HG03064 (cell line): ENCODE measurements at regions not wholly inside any gene's neighbourhood (a gene's known extent, or its start where the extent isn't known, plus 50 kb on each side); places are given as distances from the start of the nearest gene placed in this dataset.

Experiments
- ATAC-seq: cut with Tn5 transposase; IDR thresholded peaks from one replicate; pipeline ENCODE4 v1.9.1; 2021; ENCODE audit warnings: low read depth; ENCODE audit not compliant: unreplicated experiment

DNA sequence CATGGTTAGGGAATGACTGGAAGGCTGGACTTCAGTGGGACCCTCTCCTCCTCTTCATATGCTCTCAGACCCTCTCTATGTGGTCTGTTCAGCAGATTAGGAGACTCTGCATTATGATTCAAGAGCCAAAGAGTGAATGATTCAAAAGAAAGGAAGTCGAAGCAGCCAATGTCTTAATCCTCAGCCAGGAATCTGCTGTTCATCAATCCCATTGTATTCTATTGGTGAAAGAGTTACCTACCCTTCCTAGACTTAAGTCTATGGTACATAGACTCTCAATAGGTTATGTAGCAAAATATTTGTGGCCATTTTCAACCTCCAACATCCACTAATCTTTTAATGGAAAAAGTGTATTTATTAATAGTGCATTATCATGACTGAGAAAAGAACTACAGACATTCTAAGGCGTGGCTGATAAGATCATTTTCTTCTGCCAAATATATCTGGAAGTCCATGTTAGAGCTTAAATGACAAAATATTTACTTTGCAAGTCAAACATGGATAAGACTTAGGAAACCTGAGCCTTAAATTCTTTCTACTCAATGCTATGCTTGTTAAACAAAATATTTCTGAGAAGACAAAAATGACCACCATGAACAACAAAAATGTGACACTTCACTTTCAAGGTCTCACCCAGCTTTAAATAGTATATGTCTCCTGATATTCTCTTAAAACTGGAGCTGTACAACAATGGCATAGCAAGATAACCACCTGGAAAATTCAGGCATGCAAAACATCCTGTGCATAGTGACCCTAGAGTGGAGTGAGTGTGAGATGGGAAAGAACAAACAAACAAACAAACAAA, 1100.6 kb downstream of the GALC start:
- no peak for ATAC-seq

DNA sequence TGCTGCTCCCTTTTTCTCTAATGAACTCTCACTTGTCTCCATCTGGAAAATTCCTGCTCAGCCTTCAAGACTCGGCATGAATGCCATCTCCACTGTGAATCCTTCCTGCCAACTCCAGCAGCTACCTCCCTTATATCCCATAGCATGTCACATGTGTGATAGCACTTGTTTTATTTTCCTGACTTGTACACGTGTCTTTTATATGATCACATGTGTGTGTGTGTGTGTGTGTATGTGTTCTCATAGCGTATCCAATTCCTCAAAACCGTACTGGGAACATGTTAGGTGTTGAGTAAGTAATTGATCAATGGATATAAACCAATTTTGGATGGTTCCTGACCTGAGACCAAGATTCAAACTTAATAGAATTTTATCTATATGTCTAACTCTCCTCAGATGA, 1107.7 kb downstream of the GALC start:
- ATAC-seq: no peak

DNA sequence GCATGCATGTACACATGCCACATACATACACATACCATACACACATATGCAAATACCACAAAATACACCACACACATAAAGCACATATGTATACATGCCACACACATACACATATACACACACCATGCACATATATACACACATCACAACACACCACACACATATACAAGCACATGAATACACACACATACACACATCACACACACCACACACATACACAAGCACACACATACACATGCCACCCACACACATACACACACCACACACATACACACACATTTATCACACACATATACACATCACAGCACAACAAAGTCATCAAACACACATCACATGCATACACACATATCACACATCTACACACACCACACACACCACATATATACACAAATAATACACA, 1108.5 kb downstream of the GALC start:
- ATAC-seq: no peak

DNA sequence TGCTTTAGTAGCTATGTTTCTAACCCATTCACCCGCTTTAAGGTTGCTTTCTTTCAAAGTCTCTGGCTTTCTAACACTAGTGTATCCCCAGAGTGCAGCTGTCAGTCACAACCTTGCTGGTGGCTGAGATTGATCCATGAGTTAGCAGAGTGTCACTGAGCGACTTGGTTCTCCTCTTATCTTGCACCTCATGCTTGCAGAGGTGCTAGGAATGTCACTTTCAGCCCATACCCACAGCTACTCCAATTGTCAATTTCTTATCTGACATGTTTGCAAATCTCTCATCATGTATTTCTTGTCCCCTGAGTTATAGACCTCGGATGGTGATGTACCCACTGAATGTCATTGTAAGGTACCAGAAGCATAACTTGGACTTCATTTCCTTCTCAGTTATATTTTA, 1110.2 kb downstream of the GALC start:
- no peak for ATAC-seq

DNA sequence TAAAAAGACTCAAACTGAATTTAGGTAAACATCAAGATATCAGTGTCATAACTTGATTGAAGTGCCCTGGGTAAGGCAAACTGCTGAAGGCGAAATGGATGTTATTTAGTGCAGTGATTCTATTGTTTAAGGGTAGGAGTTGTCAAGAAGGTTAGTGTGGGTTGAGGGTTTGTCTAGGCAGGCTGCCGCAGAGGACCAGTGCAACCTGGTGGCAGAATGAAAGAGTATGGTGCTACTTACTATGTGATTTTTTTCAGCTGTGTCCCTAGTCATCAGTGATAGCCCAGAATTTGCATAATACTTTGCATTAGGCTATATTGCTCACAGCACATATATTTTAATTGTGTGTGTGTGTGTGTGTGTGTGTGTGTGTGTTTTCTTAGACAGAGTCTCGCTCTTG, 1127.0 kb downstream of the GALC start:
- ATAC-seq: no peak

DNA sequence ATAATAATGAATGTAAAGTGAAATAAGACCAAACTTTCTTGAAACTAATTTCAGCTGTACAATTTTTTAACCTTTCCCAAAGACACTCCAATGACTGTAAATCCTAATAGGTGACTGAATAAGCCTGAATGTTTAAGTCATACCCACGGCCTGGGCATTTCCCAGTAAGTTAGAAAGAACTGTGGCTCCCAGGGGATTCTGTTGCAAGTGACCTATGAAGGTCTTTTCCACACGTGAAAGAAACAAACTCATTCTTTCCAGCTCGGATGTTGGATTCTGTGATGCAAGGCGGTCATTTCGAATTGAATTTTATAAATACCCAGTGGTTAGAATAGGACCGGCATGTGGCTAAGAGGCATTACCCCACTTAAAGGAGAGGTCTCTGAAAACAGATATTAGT, 1134.4 kb downstream of the GALC start:
- ATAC-seq: no peak

DNA sequence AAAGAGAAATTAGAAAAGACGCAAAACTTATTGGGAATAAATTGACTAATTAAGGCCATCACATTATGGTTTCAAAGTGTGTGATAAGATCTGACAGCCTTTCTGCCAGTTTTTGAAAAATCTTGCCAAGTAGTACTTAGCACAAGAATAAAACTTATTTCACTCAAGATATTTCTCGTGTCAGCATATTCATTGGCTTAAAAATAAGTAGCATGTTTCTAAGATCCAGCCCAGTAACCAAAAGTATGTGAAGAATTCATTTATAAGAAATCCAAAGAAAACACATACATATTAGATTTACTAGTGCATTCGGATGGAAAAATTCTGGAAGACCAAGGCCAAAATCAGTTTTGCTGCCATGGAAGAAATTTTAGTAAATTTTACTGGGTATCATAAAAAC, 1135.0 kb downstream of the GALC start:
- ATAC-seq: no peak

DNA sequence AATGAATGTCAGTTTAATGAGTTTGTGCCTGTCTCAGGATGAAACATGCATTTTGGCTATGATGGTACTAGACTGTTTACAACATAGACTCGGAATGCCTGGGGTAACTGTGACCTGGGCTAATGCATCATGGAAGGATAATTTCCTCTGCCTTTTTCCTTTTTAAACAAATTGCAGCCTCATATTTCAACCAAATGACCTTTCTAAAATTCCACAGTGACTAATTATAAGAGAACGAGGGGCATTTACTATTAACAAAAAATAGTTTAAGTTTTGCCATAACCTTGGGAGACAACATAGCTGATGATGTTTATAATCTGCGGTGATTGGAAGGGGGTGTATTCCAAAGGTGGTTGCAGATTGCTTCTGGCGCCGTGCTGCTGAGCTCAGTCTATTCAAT, 1140.5 kb downstream of the GALC start:
- no peak for ATAC-seq

DNA sequence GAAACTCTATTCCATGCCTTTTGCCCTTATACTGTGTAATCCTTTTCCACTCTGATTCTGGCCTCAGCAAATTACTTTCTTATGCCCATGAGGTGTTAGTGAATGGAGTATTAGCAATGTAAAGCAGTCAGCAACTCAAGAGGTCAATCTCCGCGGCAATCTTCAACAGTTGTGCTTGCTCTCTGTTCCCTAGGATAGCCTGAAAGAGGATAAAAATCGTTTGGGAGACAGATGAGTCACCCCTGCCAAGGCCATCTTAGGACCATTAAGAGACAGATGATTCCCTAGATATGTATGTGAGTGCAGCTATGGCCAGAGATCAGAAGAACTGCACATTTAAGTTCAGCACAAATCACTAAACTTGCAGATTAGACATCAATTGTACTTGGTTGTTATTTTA, 1145.8 kb downstream of the GALC start:
- ATAC-seq: no peak

DNA sequence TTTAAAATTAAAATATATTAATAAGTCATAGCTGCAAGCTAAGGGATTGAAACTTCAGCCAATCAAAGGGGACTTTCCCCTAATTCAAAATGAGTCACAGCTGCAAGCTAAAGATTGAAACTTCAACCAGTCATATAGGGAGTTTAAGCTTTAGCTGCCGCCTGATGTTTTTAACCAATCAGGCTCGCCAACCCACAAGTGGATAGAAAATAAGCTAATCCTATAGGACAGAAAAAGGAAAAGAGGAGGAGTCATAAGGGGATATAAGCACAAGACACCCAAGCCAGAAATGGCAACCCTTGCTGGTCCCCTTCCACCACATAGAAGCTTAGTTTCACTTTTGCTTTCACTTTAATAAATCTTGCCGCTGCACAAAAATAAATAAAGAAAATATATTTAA, 1154.6 kb downstream of the GALC start:
- ATAC-seq: no peak

DNA sequence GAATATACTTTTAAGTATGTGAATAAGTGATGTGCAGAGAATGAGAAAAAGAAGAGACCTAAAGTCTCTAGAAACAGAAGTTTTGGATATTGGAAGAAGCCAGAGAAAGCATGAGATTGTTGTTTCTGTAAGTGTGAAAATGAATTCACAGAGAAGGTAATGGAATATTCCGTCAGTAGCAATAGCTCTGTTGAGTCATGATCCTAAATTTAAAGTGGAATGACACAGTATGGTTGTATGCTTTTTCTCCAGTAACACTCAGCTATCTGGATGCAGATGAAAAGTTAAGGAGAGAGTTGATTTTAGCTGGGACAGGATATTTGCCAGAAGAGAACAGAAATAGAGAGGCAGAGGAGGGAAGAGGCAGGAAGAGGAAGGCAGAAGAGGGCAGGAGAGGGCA, 1166.3 kb downstream of the GALC start:
- no peak for ATAC-seq

DNA sequence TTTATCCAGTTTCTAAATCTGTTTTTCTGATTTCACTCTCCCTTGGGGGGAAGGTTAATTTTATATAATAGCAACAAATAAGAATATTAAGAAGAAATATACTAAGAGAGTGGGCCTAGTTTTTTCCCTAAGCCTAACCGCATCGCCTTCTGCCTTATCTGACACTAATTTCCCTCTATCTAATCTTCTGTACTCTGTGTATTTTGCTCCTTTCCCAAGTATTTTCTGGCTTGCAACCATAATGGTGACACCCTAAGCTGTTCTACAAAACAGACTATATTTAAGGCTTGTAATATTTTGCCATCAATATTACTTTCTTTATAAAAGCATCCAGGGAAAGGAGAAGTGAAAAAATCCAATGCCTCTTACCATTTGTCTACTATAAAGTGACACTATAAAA, 1168.8 kb downstream of the GALC start:
- ATAC-seq: no peak

DNA sequence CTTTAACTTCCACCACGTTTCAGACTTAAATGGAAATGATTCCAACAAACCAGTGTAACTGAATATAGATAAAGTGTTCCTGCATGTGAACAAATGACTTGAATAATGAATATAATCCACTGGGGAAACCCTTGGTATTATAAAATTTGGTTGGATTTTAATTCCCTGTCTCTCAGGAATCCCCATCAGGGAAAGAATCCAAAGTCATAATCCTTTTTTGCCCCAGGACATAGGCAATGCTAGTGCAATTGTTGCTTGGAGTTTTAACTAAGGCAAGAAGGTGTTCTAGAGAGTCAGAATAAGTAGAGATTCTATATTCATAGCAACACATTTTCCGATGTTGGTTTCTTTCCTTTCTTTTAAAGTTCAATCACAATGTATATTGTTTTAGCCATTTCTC, 1169.4 kb downstream of the GALC start:
- ATAC-seq: no peak

DNA sequence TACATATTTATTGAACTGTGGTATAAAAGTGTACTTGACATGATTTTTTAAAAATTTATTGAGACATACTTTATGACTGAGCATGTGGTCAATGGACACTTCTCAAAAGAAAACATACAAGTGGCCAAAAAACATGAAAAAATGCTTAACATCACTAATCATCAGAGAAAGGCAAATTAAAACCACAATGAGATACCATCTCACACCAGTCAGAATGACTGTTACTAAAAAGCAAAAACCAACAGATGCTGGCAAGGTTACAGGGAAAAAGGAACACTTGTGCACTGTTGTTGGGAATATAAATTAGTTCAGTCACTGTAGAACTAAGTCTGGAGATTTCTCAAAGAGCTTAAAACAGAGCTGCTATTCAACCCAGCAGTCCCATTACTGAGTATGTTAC, 1177.6 kb downstream of the GALC start:
- no peak for ATAC-seq

DNA sequence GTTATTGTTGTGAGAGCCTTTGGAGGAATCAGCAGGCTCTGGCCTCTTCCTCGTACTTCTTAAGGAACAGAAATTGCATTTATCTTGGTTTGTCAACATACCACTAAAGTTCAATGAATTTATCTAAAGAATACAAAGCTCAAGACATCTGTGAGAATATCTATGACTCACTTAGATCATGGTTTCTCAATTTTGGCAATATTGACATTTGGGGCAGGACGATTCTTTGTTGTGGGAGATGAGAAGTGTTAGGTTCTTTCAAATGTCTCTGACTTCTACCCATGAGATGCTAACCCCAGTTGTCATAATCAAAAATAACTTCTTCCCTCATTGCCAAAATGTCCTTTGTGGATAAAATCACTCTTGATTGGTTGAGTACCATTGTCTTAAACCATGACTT, 1190.3 kb downstream of the GALC start:
- no peak for ATAC-seq

DNA sequence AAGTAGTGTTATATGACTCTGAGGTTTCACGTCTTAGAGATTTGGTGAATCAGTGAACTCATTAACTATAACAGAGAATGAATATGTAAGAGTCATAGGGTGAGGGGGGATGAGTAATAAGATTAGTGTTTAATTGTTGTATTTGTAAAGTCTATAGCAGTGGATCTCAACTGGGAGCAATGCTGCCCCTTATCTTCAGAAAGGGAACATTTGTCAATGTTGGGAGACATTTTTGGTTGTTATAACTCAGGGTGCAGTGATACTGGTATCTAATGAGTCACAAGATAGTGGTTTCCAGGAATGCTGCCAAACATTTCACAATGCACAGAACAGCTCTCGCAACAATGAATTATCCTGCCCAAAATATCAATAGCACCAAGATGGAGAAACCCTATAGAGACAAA, 1193.7 kb downstream of the GALC start:
- ATAC-seq: no peak

DNA sequence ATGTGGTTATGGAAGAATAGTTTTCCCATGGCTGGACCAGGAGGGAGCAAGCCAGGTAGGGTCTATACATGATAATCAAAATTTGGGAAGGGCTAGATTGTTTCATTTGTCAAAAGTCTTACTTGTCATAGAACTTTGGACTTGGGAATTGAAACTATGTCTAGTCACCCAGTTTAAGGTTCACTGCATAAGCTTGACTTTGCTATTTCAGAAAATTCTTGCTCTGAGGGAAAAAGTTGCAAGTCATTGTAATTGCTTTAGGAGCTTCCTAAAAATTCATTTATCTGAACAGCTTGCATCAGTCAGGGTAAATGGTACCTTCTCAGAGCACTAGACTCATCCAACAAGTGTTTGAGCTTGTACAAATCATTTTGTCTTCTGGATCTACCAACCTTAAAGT, 1194.7 kb downstream of the GALC start:
- no peak for ATAC-seq

DNA sequence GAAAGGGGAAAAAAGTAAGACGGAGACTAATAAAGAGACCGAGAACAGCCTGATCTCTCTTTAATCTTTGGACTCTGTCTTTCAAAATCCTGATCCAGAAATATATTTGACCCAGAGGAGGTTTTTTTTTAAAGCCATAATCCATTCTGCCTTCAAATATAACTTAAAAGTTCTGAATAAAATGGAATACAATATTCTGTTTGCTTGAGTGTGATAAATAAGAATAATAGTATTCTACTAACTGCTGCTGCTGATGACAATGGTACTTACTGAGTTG, 1196.0 kb downstream of the GALC start:
- ATAC-seq: no peak

DNA sequence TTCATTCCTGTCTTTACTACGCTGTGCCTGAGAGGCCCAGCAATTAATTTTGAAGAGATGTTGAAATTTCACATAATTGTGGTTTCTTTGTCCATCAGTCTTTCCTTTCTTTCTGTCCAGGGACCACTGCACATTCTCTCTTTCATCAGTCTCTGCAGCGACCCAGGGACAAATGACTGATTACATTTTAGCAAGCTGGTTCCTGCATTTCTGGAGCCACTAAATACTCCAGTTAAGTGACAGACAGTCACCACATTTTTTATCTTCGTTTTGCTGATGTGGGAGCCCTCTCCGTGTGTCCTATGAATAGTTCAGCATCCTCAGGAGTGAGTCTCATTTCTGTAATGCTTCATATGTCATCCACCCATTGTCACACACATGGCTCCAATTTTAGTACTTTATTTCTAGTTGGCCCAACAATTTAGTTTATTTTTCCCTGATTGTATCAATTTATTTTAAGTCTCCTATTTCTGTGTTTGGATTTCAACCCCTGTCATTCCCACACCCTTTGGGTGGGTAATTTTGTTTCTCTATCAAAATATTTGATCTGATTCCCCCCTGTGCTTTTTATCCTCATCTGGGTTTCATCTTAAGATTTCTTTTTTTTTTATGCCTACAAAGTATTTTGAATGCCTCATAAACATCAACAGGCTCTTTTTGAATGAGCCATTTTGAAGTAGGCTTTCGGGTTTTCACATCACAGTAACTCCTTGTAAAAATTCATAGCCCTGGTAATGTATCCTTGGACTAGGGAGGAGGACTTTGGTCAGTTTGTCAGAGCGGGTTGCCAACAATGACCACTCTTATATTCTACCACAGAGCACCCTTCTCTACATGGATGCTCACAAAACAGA, 1196.5 kb downstream of the GALC start:
- no peak for ATAC-seq

DNA sequence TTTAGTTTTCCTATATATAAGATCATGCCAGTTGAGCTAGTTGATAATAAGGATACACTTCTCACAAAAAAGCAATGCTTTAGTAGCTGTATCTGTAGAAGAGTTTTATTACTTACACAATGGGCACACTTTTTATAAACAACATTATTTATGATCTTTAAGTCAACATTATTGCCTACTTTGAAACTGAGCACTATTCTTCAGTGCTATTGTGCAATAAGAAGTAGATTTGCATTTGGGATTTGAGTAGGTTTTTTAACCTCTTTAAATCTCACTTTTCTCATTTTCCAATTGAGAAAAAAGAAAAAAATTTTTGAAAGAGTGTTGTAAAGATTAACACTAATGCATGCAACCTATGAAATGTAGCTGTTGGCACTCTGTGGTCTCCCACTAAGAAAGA, 1198.3 kb downstream of the GALC start:
- ATAC-seq: no peak

DNA sequence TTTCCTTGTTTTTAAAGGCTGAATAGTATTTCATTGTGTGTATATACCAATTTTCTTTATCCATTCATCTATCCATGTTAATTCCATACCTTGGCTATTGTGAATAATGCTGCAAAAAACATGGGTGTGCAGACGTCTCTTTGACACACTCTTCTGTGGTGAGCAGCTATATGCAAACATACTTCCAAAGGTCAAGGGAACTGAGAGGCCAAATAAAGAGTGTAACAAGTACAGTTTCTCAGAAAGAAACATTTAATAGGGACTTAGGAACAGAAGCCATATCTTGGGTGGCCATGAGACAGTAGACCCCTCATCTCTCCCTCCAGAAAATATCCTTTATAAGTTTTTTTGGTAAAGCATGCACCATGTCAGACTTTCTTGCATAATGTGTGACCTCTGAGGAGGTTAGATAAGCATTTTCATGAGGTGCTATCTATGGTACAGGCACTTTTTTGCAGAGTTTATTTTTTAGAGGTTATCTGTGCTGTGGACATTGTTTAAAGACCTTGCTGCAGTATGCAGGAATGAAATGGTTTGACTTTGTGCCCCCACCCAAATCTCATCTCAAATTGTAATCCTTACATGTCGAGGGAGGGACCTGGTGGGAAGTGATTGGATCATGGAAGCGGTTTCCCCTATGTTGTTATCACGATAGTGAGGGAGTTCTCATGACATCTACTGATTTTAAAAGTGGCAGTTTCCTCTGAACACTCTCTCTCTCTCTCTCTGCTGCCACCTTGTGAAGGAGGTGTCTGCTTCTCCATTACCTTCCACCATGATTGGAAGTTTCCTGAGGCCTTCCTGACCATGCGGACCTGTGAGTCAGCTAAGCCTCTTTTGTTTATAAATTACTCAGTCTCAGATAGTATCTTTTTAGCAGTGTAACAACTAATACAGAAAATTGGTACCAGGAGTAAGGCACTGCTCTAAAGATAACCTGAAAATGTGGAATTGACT, 1202.3 kb downstream of the GALC start:
- no peak for ATAC-seq
